T-helper 1 cell (primary cell): ENCODE measurements at regions not wholly inside any gene's neighbourhood (a gene's known extent, or its start where the extent isn't known, plus 50 kb on each side); places are given as distances from the start of the nearest gene placed in this dataset.
"Not testable (repeated sequence)": the region's sequence is repeated elsewhere in the genome, so short reads cannot be mapped to it uniquely, and the experiment has no call there.

ENCODE experiments used
- DNase-seq, 5 donors: peaks; one replicate each; pipeline ENCODE4 v3.0.0-alpha.2; 2012 to 2020

DNA sequence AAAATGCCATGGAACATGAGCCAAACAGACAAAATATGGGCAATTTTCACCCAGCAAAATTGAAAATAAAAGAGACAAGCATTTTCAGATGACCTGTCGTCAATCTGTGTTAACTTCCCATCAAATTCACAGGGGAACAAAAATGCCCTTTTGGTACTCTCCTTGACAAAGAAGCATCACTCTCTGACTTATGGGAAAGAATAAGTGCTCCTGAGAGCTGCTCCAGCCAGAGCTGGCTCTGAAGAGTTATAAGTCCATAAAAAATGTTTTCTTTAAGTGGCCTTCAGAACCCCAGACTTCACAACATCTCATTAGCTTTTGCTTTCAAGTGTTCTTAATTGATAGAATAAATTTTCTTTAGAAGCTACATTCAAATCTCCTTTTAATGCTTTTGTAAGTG lies 721.4 kb upstream of the GOT2 start:
- DNase-seq: no peak

DNA sequence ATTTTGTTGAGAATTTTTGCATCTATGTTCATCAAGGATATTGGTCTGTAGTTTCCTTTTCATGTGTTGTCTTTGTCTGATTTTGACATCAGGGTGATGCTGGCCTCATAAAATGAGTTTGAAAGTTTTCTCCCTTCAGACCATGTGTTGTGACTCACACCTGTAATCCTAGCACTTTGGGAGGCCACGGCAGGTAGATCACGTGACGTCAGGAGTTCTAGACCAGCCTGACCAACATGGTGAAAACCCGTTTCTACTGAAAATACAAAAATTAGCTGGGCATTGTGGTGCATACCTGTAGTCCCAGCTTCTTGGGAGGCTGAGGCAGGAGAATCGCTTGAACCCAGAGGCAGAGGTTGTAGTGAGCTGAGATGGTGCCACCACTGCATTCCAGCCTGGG lies 716.4 kb upstream of the GOT2 start:
- DNase-seq: not testable (repeated sequence)

DNA sequence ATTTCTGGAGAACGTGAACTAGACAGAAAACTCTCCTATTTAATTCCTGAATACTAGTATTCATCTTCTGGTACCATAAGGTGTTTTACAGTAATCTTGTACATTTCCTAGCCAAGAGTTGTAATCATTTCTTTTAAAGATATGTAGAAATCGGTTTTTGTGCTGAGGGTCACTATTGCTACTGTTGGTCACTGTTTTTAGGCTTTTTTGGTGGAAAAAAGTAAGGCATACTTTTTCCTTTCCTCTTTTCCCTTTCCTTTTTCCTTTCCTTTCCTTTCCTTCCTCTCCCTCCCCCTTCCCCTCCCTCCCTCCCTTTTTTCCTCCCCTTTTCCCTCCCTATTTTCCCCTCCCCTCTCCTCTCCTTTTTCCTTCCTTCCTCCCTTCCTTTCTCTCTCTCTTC lies 706.4 kb upstream of the GOT2 start:
- no peak for DNase-seq

DNA sequence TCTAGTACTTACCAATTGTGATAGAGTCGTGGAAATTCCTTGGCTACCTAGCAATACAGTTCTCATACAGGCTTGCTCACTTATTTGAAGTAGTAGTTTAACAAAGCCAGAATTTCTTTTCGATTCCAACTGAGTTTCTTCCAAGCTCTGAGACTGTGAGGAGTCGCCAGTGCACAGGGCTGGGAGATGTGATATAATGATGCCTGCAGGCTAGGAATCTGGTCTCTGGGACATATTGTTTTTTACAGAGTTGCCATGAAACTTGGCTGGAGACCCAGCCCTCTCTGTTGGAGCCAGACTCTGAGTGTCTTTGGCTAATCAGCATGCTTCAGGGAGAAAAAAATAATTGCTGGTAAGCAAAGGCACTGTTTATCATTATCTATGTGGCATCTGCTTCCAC lies 698.8 kb upstream of the GOT2 start:
- DNase-seq: no peak

DNA sequence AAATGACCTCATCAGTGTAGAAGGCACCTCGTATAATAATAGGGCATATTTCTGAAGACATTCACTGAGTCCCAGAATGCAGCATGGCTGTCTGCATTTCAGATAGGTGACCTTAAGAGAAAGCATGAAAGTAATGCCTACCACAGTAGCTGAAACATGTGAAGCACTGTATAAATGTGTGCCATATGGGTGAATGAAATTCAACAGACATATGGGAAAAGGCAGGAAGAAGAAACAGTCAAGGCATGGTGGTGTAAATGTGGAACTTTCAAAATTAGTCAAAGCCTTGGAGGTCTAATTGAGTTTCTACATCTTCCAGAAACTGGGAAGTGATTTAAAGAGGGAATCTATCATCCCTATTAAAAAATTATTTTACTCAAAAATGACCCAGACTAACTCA lies 698.2 kb upstream of the GOT2 start:
- no peak for DNase-seq

DNA sequence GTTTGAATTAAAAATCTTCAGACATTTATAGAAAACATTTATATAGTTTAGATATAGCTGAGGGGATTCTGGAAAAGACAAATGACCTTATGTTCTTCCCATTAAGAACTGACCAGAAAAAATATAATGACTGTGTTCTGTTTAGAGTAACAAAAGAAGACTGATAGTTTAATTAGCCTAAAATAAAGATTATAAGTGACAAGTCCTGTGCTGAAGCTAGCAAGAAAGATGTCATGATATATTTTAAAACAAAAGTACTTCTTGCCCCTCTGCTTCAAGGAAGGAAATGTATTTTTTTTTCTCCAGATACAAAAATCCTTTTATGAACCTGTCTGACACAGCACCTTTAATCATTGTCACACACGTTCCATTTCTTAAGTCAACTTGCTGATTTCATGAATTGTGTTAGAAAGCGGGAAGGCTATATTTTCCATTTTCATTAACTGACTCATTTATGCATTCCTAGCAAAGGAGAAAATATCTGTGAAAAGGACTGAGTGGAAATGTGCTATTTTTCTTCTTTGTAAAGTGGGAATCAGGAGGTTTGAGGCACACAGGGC lies 690.7 kb upstream of the GOT2 start:
- no peak for DNase-seq

DNA sequence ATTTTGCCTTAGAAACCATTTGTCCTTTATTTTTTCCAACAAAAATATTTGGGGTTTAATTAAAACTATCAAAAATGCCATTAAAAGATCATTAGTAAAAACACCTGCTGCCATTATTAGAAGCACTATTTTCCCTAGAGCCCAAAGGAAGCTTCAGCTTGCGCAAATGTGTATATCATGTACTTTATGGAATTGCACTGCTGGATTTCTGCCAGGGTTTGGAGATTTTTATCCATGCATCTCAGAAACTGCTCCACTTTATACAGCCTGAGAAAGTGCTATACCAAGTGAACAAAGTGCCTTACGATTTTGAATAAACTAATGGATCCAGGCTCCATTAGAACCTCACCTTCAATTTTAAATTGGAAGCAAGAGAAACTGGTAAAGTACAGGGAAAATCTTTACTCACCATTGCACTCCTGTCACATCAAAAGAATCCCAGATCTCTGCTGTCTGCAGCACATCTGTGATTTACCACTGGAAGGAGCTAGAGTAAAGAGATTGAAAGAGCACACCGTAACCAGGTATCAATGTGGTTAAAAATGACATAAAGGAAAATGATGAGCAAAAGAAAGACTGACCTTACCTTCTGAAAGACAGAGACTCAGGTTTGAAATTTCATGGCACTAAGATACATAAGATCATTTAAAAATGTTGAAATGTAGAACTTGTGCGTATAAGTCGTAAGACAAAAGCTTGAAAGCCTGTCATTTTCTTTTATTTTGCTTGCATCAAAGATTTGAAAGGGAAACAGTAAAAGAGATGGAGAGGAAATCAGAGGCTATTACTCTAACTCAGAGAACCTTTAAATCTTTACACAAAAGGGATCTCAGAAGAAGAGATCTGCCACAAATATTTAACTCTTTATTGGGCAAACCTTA lies 678.1 kb upstream of the GOT2 start:
- no peak for DNase-seq

DNA sequence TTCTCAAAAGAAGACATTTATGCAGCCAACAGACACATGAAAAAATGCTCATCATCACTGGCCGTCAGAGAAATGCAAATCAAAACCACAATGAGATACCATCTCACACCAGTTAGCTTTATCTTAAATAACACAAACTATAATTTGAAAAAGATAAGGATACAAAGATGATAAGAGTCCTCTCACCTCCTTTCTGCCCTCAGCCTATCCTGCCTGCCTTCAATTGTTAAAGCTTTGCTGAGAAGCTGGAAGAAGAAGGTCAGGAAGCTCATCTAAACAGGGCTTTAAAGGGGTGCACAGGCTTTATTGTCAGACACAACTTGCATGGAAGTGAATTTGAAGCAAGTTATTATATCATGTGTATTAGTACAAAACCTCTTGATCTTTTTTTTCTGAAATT lies 676.3 kb upstream of the GOT2 start:
- no peak for DNase-seq

DNA sequence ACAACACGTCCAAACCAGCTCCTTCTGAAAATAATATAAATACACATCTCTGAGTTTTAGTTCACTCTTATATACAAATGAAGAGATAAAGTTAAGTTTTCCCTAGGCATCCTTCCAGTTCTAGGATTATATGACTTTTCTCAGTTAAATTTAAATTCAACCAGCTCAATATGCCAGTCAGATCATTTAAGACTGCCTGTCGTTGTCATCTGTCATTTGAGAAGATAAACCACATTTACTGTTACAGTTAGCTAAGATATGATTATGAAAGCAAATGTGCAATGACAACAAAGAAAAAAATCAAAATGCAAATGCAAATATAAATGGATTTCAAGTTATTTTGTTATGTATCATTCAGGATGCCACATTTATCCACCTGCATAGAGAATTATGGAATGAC lies 671.7 kb upstream of the GOT2 start:
- no peak for DNase-seq

DNA sequence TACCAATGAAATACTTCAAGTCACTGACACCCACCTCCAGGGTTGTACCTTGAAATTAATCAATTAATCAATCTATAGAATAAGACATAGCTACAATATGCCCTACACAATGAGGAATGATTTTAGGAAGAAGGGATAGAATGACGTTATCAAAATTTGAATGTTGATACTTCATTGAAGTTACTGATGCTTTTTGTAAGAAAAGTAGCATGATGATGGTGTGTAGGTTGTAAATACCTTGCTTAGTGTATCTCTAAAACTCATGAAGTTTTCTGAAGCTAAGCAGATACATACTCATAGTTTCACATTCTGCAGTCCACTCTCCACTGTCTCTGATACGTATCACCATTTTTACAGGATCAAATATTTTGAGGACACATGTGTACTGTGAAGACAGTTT lies 670.4 kb upstream of the GOT2 start:
- no peak for DNase-seq

DNA sequence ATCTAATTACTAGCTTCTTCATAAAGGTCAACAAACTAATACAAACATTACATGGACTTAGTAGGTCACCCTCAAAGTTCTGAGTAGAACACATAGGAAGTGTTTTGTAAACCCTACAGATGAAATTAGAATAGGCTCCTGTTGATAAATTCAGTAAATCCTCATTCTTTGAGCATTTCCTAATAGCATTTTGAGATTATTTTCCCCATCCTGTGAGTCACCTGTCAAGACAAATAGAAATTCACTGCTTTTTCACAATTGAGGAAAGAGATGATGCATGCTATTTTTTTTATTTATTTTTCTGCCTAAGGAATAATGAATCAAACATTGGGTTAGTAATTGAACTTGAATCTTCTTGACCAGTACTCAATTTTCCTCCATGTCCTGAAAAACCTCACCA lies 666.7 kb upstream of the GOT2 start:
- DNase-seq: no peak

DNA sequence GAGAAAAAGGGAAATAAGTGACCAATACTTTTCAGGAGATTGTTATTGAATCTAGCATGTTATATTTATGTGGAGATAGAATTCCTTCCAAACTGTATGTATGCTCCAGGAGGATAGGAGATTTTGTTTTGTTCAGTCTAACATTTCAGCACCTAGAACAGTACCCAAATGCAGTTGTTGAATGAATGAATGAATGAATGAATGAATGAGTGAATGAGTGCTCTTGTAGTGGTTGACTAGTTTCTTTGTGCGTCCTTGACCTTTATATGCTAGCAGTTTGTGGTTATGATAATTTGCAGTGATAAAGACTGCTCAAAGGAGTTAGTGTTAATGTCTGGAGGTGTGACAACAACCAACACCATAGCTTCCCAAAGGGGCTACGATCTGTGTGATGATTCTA lies 663.5 kb upstream of the GOT2 start:
- no peak for DNase-seq

DNA sequence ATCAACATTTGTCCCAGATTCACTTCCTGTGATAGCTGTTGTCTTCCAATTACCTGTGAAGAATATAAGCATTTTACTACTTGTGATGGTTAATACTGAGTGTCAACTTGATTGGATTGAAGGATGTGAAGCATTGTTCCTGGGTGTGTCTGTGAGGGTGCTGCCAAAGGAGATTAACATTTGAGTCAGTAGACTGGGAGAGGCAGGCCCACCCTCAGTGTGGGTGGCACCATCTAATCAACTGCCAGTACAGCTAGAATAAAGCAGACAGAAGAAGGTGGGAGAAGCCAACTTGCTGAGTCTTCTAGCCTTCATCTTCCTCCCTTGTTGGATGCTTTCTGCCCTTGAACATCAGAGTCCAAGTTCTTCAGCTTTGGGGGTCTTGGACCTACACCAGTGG lies 660.4 kb upstream of the GOT2 start:
- no peak for DNase-seq

DNA sequence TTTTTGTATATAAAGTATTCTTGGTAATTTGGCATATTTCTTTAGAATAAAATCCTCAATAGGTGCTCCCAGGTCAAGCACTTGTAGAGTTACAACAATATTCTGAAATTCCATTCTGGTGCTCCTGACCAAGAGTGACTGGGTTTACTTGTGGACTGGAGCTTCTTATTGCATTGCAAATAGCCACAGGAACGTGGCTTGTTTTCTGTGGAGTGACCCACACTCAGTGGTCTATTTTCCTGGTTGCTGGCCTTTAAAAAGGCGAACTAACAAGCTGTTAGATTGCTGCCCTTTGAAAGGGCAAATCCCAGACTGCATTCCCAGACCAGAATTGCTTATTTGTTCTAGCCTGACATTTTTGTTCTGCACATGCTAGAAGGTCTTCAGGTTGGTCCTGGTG lies 658.8 kb upstream of the GOT2 start:
- no peak for DNase-seq

DNA sequence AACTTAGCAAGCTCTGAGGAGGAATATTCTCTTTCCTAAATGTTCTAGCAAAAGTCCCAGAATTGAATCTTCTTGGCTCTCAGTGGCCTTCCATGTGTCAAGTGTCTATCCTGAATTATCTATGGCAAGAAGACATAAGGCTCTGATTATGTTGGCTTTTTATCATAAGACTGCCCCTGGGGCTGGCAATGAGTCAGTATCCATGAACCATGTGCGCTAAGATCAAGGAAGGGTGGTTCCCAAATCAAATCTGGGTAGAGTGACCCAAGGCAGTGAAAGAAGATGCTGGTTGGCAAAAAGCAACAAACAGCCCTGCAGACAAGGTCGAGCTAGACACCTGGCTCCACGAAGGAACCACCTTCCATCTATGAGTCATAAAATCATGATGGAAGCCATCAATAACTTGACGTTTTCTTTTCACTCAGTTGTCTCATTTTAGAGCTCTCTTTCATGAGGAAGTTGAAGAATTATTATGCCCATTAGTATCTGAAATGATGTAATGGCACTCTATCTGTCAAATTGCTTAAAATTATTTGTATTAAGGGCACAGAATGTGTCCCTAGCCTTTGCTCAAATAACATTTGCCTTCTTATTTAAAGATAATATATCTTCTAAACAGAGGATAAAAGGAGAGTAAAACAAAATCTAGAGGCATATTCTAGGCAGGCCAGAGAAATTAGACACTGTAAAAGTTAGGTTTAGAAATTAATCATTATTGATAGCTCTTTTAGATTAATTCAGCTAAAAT lies 657.7 kb upstream of the GOT2 start:
- DNase-seq: no peak

DNA sequence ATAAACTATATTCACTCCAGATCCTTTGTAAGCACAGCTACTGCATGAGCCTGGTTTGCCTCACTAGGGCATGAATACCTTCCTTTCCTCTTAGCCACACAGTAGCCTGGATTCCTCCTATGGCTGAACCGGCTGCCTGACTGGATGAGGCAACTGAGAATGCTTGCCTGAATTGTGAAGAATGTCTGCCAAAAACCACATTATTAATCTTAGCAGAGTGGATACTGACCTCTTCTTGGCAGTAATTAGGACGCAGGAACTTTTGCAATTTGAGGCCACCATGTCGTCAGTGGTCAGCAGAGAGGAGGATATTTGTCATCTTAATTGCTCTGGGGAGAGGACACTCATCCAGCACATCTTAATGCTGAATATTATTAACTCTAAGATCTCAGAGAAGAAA lies 651.8 kb upstream of the GOT2 start:
- no peak for DNase-seq

DNA sequence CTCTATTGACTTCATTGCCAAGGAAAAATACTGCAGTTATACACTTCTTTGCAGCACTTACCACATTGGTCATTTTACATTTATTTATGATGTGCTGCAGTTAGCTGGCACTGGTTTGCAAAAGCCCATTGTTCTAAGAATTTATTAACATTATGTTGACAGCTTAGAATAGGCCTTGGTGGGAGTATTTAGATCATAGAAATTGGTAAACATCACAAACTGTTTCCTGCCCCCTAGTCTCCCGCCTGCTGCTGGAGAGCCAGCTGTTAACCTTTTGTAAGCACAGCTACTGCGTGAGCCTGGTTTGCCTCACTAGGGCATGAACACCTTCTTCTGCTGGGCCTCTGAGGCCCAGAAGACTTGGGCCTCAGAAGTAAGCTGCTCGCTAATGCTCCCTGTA lies 651.4 kb upstream of the GOT2 start:
- no peak for DNase-seq

DNA sequence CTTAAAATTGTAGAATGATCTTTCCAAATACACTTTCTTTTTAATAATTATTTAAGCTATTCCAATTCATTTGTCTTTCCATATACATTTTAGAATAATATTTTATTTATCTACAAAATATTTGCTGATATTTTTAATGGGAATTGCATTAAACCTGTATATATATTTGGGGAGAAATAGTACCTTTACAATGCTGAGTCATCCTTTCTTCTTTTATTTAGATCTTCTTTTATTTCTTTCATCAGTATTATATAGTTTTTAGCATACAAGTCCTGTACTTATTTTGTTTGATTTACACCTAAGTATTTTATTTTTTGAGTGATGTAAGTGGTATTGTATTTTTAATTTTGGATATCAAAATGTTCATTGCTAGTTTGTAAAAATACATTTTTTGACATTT lies 639.5 kb upstream of the GOT2 start:
- no peak for DNase-seq

DNA sequence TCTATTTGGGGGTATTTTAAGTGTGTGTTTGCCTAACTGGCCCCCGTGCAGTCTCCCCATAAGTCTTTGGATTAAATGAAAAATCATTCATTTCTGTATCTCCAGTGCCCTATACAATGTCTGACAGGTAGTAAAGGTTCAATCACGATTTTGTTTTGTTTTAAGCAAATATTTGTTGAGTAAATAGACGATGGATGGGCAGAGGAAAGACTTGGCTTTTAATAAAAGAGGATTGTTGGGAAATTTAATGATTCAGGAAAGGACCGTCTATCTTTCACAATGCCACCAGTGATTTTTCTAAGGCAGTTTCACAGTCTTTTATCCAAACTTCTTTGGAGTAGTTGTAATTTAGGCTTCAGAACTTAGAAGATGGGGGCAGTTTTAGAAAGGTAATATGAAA lies 636.6 kb upstream of the GOT2 start:
- DNase-seq: no peak

DNA sequence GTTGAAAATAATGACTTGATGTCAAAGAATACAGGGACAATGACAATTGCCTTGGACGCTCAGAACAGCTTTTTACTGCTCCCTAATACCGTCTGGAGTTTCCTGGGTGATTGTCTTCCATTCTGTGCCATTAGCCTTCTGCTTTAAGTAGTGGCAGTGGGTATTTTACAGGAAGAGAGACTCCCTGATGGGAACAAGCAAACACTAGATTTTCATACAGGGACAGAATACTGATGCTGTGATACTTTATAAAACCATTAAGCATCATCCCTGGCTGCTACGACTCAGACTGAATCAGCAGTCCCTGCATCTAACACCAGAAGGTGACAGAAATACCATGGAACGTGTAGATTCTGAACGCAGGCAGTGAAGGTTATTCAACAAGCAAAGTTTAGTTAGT lies 635.4 kb upstream of the GOT2 start:
- DNase-seq: no peak

DNA sequence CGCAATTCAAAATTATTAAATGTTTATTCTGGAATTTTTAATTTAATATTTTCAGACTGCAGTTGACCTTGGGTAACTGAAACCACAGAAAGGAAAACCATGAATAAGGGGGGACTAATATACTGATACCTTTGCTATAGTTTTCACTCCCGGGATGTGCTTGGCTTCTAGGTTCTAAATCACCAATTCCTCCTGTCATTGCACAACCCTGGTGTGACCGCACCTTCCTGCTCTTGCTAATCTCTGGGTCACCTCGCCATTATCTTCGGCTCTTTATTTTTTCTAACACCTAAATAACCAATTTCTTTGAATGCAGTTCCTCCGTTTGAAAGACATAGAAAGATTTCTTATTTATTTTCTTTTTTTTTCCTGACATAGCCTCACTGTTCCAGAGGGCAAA lies 634.5 kb upstream of the GOT2 start:
- DNase-seq: no peak

DNA sequence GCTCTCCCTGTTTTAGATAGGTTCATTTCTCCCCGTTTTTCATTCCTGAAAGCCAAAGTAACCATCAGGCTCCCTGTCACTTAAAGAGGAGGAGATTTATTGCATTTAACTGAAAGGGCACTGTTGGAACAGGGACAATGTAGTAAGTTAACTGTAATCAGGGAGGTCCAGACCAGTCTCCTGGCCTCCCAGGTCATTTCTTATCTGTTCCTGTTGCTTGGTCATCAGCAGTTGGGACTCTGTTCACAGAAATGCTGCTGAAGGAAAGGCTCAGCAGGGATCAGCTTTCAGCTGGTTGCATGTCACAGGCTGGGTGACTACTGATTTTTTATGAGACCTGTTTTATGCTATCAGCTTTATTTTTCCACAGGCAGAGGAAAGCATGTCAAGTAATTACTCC lies 622.6 kb upstream of the GOT2 start:
- no peak for DNase-seq

DNA sequence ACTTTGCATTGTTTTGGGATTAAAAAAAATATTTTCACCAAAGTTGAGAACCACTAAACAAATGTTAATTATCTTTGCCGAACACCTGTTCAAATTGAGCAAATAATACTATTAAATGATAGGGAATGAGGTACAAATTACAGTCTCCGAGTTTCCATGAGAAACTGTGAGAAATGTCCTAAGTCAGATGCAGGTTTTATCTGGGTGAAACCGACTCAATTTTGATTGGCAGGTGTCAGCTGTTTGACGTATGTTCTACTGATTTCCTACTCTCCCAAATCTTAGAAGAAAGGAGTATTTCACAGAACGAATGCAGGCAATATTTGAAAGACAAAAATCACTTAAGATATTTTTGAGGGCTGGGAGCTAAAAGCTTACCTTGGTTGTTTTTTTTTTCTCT lies 622.0 kb upstream of the GOT2 start:
- no peak for DNase-seq

DNA sequence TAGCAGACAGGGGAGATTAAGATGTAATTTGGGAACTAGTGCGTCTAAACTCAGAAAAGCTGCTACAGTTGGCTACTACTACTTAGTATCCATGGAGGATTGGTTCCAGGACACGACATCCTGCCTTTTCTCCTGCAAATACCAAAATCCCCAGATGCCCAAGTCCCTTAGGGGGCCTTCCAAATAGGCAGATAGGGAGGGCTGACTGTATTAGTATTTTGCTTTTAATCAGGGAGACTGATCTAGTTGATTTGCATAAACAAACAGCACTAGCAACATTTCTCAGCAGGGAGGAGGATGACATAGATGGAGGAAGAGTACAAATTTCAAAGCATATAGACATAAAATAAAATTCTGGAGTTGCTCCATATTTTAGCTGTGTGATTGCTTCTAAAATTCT lies 621.6 kb upstream of the GOT2 start:
- no peak for DNase-seq
